ENCODE measurements at regions not wholly inside any gene's neighbourhood (a gene's known extent, or its start where the extent isn't known, plus 50 kb on each side); places are given as distances from the start of the nearest gene placed in this dataset.

DNA sequence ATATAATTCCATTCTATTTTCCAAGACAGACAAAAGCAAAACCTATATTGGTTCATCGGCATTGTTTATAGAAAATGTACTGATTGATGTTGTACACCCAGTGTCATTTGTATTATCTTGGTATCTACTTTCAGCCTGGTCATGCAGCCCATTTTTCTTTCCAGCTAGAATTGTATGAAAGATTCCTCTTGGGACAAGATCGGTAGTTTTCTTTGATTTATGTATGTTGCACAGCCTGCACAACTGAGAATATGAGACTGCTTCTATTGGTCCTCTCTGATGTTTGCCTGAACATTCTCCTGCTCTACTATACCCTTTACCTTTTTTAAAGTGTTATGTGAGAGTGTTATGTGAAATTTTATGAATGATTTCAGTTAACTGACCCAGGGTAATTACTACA is 487.7 kb upstream of the PRR20A start:
- no peak overlapping the region for H3K27ac ChIP-seq (replicated peaks in 1 of 4)
- no peaks in the 10 kb centered on the region for H3K27me3 ChIP-seq
- WGBS: 55% methylated on average over 2 of the region's 2 CpGs
- no peak overlapping the region for H3K4me3 ChIP-seq
- H3K4me1 ChIP-seq: no peaks in the 10 kb centered on the region
- H3K9me3 ChIP-seq: no peaks in the 10 kb centered on the region
- DNase-seq (ENCODE audit: extremely low spot score): no peak
- TF ChIP-seq, protein P1, sequence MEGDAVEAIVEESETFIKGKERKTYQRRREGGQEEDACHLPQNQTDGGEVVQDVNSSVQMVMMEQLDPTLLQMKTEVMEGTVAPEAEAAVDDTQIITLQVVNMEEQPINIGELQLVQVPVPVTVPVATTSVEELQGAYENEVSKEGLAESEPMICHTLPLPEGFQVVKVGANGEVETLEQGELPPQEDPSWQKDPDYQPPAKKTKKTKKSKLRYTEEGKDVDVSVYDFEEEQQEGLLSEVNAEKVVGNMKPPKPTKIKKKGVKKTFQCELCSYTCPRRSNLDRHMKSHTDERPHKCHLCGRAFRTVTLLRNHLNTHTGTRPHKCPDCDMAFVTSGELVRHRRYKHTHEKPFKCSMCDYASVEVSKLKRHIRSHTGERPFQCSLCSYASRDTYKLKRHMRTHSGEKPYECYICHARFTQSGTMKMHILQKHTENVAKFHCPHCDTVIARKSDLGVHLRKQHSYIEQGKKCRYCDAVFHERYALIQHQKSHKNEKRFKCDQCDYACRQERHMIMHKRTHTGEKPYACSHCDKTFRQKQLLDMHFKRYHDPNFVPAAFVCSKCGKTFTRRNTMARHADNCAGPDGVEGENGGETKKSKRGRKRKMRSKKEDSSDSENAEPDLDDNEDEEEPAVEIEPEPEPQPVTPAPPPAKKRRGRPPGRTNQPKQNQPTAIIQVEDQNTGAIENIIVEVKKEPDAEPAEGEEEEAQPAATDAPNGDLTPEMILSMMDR (IDR thresholded peaks at IDR 0.05): no peak
- TF ChIP-seq POLR2A (IDR thresholded peaks at IDR 0.05; ENCODE audit: low read depth) (no peak), POLR2AphosphoS5 (IDR thresholded peaks at IDR 0.05) (no peak), EP300 (IDR thresholded peaks at IDR 0.05) (no peak)
- intact Hi-C loops (cut with DNase I): no loop called here
- H3K36me3 ChIP-seq: no peaks in the 10 kb centered on the region

DNA sequence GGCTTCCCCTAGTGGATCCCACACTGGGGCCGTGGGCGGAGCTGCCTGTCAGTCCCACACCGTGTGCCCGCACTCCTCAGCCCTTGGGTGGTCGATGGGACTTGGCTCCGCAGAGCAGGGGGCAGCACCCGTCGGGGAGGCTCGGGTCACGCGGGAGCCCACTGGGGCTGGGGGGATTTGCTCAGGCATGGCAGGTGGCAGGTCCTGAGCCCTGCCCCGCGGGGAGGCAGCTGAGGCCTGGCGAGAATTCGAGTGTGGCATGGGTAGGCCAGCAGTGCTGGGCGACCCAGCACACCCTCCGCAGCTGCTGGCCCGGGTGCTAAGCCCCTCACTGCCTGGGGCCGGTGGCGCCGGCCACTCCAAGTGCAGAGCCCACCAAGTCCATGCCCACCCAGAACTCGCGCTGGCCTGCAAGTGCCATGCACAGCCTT is 481.7 kb upstream of the PRR20A start:
- H3K27me3 ChIP-seq: no peaks in the 10 kb centered on the region
- intact Hi-C loops (cut with DNase I): no loop called here
- peaks cover 0 to 13% (median 7%) of the 10 kb centered on the region in 4 donors for H3K9me3 ChIP-seq
- H3K36me3 ChIP-seq: no peaks in the 10 kb centered on the region
- DNase-seq (ENCODE audit: extremely low spot score): no peak
- no peaks in the 10 kb centered on the region for H3K4me1 ChIP-seq
- no peak for TF ChIP-seq EP300 (IDR thresholded peaks at IDR 0.05)
- TF ChIP-seq POLR2AphosphoS5 (IDR thresholded peaks at IDR 0.05): no peak
- no peak for TF ChIP-seq POLR2A (IDR thresholded peaks at IDR 0.05; ENCODE audit: low read depth)
- TF ChIP-seq, protein P1 (IDR thresholded peaks at IDR 0.05): no peak
- WGBS: no CpG with 5 or more reads among the region's 23 CpGs
- no peak overlapping the region for H3K27ac ChIP-seq (replicated peaks in 1 of 4)
- H3K4me3 ChIP-seq: no peak overlapping the region

DNA sequence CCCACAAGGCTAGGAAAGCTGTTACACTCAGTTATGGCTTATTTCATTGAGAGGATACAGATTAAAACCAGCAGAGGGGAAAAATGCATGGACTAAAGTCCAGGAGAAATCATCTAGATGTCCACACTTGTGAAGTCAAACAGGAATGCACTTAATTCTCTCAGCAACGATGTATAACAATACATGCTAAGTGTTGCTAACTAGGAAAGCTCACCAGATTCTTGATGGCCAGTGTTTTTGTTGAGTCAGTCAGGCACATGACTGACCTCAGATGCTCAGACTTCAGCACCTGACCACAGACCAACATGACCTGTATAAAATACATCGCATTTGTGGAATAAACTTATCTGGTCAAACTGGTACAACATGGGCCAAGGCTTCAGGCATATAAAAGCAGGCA is 470.2 kb upstream of the PRR20A start:
- TF ChIP-seq, protein P1 (IDR thresholded peaks at IDR 0.05): no peak
- TF ChIP-seq EP300 (IDR thresholded peaks at IDR 0.05) (no peak), POLR2AphosphoS5 (IDR thresholded peaks at IDR 0.05) (no peak)
- no peak for DNase-seq (ENCODE audit: extremely low spot score)
- Histone ChIP-seq H3K9me3 (no peaks in the 10 kb centered on the region), H3K36me3 (no peaks in the 10 kb centered on the region), H3K27ac (replicated peaks in 1 of 4) (no peak overlapping the region), H3K27me3 (no peaks in the 10 kb centered on the region), H3K4me1 (no peaks in the 10 kb centered on the region), H3K4me3 (no peak overlapping the region)
- intact Hi-C loops (cut with DNase I): no loop called here
- 96% methylated on average over 2 of the region's 2 CpGs for WGBS

DNA sequence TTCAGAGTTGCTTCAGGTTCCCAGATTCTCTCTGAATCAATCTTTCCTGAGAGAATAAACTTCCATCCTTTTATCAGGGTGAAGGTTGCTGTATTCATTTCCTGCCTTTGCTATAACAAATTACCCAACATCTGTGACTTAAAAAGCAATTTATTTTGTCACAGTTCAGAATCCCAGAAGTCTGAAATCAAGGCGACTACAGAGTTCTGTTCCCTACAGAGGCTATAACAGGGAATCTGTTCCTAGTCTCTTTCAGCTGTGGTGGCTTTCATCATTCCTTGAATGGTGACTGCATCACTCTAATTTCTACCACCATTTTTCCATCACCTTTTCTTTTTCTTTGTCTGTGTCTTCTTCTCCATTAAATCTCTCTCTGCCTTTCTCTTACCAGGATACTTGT is 459.3 kb upstream of the PRR20A start:
- WGBS: 34% methylated on average over 1 of the region's 1 CpG
- no peak for TF ChIP-seq EP300 (IDR thresholded peaks at IDR 0.05)
- TF ChIP-seq POLR2AphosphoS5 (IDR thresholded peaks at IDR 0.05): no peak
- no peak for TF ChIP-seq POLR2A (IDR thresholded peaks at IDR 0.05; ENCODE audit: low read depth)
- DNase-seq (ENCODE audit: extremely low spot score): no peak
- peaks cover 0 to 7% (median 2%) of the 10 kb centered on the region in 4 donors for H3K9me3 ChIP-seq
- intact Hi-C loops (cut with DNase I): no loop called here
- H3K36me3 ChIP-seq: no peaks in the 10 kb centered on the region
- H3K27ac ChIP-seq (replicated peaks in 1 of 4): no peak overlapping the region
- H3K27me3 ChIP-seq: no peaks in the 10 kb centered on the region
- no peaks in the 10 kb centered on the region for H3K4me1 ChIP-seq
- no peak overlapping the region for H3K4me3 ChIP-seq

DNA sequence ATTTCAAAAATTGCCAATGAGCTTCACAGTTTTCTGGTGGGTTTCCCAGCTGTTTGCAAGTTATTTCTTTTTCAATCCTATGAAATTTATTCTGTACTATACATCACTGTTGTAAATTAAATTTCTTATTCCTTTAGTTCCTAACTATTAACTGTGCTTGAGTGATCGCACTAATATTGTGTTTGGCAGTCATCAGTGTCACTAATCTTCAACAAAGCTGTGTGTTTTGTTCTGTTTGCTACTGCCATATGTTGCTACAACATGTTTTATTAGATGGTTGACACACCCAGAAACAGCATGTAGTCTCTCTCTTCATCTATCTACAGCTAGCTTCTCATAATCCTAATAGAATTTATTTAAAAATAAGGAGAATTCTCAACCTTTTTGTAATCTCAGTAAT is 453.6 kb upstream of the PRR20A start:
- DNase-seq (ENCODE audit: extremely low spot score): no peak
- no peaks in the 10 kb centered on the region for H3K36me3 ChIP-seq
- no peaks in the 10 kb centered on the region for H3K27me3 ChIP-seq
- no peak overlapping the region for H3K4me3 ChIP-seq
- 83% methylated on average over 1 of the region's 1 CpG for WGBS
- intact Hi-C loops (cut with DNase I): no loop called here
- H3K9me3 ChIP-seq: no peaks in the 10 kb centered on the region
- no peak overlapping the region for H3K27ac ChIP-seq (replicated peaks in 1 of 4)
- H3K4me1 ChIP-seq: no peaks in the 10 kb centered on the region
- TF ChIP-seq POLR2A (IDR thresholded peaks at IDR 0.05; ENCODE audit: low read depth): no peak
- TF ChIP-seq POLR2AphosphoS5 (IDR thresholded peaks at IDR 0.05): no peak
- no peak for TF ChIP-seq EP300 (IDR thresholded peaks at IDR 0.05)
- TF ChIP-seq, protein P1 (IDR thresholded peaks at IDR 0.05): no peak

Data from esophagus muscularis mucosa (tissue), 4 donors.